GM13976 (cell line): ENCODE measurements at regions not wholly inside any gene's neighbourhood (a gene's known extent, or its start where the extent isn't known, plus 50 kb on each side); places are given as distances from the start of the nearest gene placed in this dataset.

ENCODE experiments used
- DNase-seq: peaks from one replicate; pipeline ENCODE4 v3.0.0; 2012; ENCODE audit warnings: low spot score
- in situ Hi-C: fragments of 300-500 bp; cut with MboI; formaldehyde crosslinking; loops from one replicate; pipeline ENCODE4 v1.12.0; 2022; ENCODE audit warnings: low sequenced_read_pairs, mixed read lengths, inconsistent platforms; ENCODE audit not compliant: unreplicated experiment
- TF ChIP-seq, protein P1 (sequence below): IDR thresholded peaks from 2 replicates; pipeline ENCODE4 v1.5.1; 2012; ENCODE audit warnings: borderline replicate concordance, mild to moderate bottlenecking; ENCODE audit not compliant: insufficient read depth; ENCODE audit errors: extremely low read depth, missing control alignments, control extremely low read depth

DNA sequence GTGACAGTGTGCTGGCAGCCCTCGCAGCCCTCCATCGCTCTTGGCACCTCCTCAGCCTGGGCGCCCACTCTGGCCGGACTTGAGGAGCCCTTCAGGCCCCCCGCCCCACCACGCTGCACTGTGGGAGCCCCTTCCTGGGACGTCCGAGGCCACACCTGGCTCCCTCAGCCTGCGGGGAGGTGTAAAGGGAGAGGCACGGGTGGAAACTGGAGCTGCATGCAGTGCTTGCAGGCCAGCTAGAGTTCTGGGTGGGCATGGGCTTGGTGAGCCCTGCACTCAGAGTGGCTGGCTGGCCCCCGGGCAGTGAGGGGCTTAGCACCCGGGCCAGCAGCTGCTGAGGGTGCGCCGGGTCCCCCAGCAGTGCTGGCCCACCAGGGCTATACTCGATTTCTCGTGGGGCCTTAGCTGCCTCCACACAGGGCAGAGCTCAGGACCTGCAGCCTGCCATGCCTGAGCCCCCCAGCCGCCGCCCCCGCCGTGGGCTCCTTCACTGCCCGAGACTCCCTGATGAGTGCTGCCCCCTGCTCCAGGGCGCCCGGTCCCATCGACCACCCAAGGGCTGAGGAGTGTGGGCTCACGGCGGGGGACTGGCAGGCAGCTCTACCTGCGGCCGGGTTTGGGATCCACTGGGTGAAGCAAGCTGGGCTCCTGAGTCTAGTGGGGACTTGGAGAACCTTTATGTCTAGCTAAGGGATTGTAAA lies 1672.7 kb upstream of the PCDH7 start:
- TF ChIP-seq, protein P1, sequence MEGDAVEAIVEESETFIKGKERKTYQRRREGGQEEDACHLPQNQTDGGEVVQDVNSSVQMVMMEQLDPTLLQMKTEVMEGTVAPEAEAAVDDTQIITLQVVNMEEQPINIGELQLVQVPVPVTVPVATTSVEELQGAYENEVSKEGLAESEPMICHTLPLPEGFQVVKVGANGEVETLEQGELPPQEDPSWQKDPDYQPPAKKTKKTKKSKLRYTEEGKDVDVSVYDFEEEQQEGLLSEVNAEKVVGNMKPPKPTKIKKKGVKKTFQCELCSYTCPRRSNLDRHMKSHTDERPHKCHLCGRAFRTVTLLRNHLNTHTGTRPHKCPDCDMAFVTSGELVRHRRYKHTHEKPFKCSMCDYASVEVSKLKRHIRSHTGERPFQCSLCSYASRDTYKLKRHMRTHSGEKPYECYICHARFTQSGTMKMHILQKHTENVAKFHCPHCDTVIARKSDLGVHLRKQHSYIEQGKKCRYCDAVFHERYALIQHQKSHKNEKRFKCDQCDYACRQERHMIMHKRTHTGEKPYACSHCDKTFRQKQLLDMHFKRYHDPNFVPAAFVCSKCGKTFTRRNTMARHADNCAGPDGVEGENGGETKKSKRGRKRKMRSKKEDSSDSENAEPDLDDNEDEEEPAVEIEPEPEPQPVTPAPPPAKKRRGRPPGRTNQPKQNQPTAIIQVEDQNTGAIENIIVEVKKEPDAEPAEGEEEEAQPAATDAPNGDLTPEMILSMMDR: no peak
- DNase-seq: no peak
- in situ Hi-C loops: no loop called here

DNA sequence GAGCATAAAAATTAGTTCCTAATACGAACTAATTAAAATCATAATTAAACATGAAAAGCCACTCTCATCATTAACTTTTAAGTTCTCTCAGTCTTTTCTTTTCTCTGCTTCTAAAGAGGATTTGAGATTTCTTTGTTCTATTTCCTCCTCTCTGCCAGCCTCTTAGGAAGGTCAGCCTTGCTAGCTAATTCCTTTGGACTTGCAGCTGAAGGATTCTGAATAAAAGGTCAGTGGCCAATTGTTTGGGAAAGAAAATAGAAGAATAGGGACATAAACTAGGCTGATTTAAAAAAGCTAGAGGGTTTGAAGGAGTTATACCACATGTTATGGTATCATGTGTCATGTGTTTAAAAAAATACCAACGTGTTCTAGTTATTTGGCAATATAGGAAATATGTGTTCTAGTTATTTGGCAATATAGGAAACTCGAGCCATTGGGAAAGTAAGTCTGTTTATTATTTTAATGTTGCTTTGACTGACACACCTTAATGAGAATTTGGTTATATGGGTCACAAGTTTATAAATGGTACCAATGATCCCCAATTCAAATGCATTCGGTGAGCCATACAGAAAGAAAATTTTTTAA lies 1668.7 kb upstream of the PCDH7 start:
- TF ChIP-seq, protein P1: no peak
- no peak for DNase-seq
- in situ Hi-C loops: no loop called here

DNA sequence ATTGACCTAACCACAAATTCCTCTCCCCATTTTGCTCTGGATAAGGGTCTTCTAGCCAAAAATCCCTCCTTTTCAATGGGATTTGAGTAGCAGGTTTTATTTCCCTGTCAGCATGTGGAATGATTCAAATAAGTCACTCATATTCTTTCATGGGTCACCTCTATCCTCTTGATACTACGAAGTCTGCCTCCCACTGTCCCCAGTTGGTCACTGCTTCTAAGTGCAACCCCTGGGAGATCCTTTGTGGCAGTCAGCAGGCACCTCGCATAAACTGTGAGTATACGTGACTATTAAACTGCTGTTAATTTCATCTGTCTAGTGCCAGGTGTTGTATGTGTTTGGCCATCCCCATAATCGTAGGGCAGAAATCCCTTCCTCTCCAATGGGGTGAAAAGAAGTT lies 1667.9 kb upstream of the PCDH7 start:
- TF ChIP-seq, protein P1: no peak

DNA sequence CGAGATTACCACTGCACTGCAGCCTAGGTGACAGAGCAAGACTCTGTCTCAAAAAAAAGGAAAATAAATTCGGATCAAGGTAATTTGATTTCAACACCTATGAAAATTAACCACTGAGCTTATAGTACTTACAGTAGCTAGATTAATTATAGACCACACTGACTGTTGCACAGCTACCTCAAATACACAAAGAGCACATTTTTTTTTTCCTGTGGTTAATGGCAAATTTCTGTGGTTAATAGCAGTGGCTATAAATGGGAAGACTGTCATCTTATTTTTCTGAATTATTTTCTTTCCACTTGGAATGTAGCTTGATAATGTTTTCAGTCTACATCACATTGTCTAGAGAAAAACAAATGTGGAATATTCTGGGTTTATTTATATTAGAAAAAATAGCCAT lies 1661.6 kb upstream of the PCDH7 start:
- TF ChIP-seq, protein P1: no peak
- no peak for DNase-seq
- in situ Hi-C loops: no loop called here

More for the DNA sequence above, 1667.9 kb upstream of the PCDH7 start:
- in situ Hi-C loops: no loop called here
- no peak for DNase-seq

DNA sequence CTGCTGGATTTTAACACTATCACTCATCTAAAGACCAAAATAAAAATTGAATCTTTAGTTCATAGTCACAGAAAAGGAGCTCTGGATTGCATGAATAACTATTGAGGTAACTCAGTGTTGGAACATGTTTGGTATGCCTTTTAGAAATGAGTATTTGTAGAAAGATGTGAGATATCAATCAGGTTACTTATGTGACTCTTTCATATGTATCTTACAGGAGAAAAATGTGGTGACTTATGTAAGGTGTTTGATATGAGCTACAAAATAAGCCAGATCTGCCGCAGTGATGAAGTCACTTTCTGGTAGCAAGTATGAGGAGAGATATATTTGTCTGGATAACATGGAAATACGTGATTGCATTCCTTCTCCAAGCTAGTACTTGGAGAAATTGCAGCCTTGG lies 1653.3 kb upstream of the PCDH7 start:
- in situ Hi-C loops: no loop called here
- DNase-seq: no peak
- TF ChIP-seq, protein P1: no peak

DNA sequence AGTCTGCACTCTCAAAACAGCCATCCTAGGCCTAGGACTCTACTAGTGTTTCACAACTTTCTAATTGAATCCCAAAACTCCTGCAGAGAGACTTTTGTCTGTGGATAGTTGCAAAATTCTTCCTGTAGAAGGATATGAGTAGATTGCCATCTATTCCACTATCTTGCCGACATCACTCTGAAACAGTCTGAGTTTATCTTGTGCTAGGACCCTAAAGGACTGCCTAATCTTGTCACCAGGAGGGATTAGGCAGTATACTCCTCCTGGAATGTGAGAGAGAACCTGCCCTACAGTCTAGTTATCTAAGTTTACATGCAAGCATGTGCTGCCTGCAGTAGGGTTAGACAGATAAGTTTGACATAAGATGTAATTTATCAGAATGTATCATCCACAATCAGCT lies 1646.6 kb upstream of the PCDH7 start:
- TF ChIP-seq, protein P1: no peak
- DNase-seq: no peak
- in situ Hi-C loops: no loop called here

DNA sequence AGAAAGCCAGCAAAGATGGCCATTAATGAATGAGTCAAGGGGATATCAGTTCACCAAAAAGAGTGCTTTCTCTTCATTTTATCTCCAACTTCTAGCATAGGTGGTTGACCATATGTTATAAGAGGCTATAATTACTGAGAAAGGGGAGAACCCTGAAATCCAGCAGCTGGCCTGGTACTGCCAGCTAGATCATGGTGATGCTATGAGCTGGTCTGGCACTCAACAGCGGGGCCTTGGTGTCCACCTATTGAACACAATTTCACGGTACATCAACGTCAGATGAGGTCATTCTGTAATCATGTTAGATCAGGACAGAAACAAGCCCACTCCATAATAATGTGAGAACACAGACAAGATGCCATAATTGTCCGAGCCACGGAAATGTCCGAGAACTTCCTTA lies 1644.8 kb upstream of the PCDH7 start:
- no peak for DNase-seq
- TF ChIP-seq, protein P1: no peak
- in situ Hi-C loops: no loop called here
